ENCODE measurements at regions not wholly inside any gene's neighbourhood (a gene's known extent, or its start where the extent isn't known, plus 50 kb on each side); places are given as distances from the start of the nearest gene placed in this dataset.

DNA sequence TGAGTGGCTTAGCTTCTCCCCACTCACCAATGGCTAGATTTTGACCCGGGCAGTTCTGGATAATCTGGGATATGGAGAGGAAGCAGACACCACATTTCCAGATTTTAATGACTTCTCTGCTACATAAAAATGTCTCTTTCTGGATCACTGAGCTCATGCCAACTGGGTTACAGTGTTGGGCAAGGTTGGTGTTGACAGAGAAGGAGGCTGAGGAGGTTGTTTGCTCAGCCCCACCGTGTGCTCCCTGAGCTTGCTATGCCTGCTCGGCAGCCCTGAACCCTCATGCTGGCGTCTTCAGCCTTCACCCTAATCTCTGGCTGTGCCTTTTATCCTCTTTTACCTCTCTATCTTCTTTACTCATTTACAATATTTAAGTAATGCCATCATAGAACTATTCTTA lies 53.0 kb upstream of the KPNA4 start:
- no peaks in the 10 kb centered on the region for H3K9me3 ChIP-seq (replicated peaks; ENCODE audit: control insufficient read depth, insufficient read depth, low read depth, low read length)
- H3K9ac ChIP-seq (ENCODE audit: insufficient read depth in 1 of 2, low read depth in 2 of 2, low read length in 2 of 2), result no peak overlapping the region
- H2AFZ ChIP-seq (ENCODE audit: low read depth, low read length), result no peak overlapping the region
- intact Hi-C loops (cut with micrococcal nuclease), result no loop called here
- no peaks in the 10 kb centered on the region for H4K20me1 ChIP-seq (replicated peaks; ENCODE audit: control insufficient read depth, insufficient read depth, low read length)
- in situ Hi-C loops (cut with MboI), result no loop called here
- H3K27ac ChIP-seq (ENCODE audit: extremely low read depth, low read depth, low read length), result no peak overlapping the region
- ChIA-PET POLR2A (no interaction called here), CTCF (ENCODE audit: low intra/inter-chr PET ratio) (no interaction called here)
- no peak overlapping the region for H3K4me3 ChIP-seq
- H3K4me2 ChIP-seq (ENCODE audit: insufficient read depth, low read length), result no peak overlapping the region
- no peaks in the 10 kb centered on the region for H3K79me2 ChIP-seq (ENCODE audit: control insufficient read depth, insufficient read depth, low read length)
- FAIRE-seq (no peak), DNase-seq (ENCODE audit: extremely low read depth in 1 of 4, low spot score in 3 of 4) (no peak), ATAC-seq (no peak)
- H3K36me3 ChIP-seq (ENCODE audit: control insufficient read depth, insufficient read depth, low read length), result no peaks in the 10 kb centered on the region
- no peaks in the 10 kb centered on the region for H3K4me1 ChIP-seq (replicated peaks in 1 of 2; ENCODE audit: control insufficient read depth in 2 of 2, insufficient read depth in 2 of 2, low read length in 2 of 2)
- H3K27me3 ChIP-seq (ENCODE audit: control insufficient read depth in 2 of 2, insufficient read depth in 2 of 2, low read length in 2 of 2), result no peaks in the 10 kb centered on the region
- no TSS peak for BruUV-seq (replicated peaks)
- H3K9me1 ChIP-seq (ENCODE audit: control insufficient read depth, insufficient read depth, low read length), result no peaks in the 10 kb centered on the region
- WGBS (ENCODE audit: insufficient coverage, low coverage, missing lambda C conversion rate), result 2% methylated on average over 4 of the region's 4 CpGs
- TF ChIP-seq SNIP1 (IDR thresholded peaks at IDR 0.05; ENCODE audit: low read depth) (no peak), ZFP1 (CRISPR knock-in tag; IDR thresholded peaks at IDR 0.05) (no peak), ELF1 (tag; IDR thresholded peaks at IDR 0.05) (no peak), CCAR2 (IDR thresholded peaks at IDR 0.05; ENCODE audit: low read depth, low read length) (no peak), HMG20B (CRISPR knock-in tag; IDR thresholded peaks at IDR 0.05) (no peak), BRD4 (IDR thresholded peaks at IDR 0.05) (no peak), EWSR1 (IDR thresholded peaks at IDR 0.05; ENCODE audit: borderline replicate concordance, low read depth, partially characterized antibody) (no peak), ZNF696 (CRISPR knock-in tag; conservative IDR thresholded peaks at IDR 0.05) (no peak), CBFA2T2 (conservative IDR thresholded peaks at IDR 0.05) (no peak), NFIC (IDR thresholded peaks at IDR 0.05) (no peak), KDM4B (IDR thresholded peaks at IDR 0.05; ENCODE audit: borderline replicate concordance in 2 of 2, low read depth in 1 of 2) (no peak), RFX7 (CRISPR knock-in tag; IDR thresholded peaks at IDR 0.05) (no peak), IFI16 (CRISPR knock-in tag; IDR thresholded peaks at IDR 0.05) (no peak), ZNF197 (CRISPR knock-in tag; IDR thresholded peaks at IDR 0.05; ENCODE audit: low read depth) (no peak)
- TF ChIP-seq, protein P1, sequence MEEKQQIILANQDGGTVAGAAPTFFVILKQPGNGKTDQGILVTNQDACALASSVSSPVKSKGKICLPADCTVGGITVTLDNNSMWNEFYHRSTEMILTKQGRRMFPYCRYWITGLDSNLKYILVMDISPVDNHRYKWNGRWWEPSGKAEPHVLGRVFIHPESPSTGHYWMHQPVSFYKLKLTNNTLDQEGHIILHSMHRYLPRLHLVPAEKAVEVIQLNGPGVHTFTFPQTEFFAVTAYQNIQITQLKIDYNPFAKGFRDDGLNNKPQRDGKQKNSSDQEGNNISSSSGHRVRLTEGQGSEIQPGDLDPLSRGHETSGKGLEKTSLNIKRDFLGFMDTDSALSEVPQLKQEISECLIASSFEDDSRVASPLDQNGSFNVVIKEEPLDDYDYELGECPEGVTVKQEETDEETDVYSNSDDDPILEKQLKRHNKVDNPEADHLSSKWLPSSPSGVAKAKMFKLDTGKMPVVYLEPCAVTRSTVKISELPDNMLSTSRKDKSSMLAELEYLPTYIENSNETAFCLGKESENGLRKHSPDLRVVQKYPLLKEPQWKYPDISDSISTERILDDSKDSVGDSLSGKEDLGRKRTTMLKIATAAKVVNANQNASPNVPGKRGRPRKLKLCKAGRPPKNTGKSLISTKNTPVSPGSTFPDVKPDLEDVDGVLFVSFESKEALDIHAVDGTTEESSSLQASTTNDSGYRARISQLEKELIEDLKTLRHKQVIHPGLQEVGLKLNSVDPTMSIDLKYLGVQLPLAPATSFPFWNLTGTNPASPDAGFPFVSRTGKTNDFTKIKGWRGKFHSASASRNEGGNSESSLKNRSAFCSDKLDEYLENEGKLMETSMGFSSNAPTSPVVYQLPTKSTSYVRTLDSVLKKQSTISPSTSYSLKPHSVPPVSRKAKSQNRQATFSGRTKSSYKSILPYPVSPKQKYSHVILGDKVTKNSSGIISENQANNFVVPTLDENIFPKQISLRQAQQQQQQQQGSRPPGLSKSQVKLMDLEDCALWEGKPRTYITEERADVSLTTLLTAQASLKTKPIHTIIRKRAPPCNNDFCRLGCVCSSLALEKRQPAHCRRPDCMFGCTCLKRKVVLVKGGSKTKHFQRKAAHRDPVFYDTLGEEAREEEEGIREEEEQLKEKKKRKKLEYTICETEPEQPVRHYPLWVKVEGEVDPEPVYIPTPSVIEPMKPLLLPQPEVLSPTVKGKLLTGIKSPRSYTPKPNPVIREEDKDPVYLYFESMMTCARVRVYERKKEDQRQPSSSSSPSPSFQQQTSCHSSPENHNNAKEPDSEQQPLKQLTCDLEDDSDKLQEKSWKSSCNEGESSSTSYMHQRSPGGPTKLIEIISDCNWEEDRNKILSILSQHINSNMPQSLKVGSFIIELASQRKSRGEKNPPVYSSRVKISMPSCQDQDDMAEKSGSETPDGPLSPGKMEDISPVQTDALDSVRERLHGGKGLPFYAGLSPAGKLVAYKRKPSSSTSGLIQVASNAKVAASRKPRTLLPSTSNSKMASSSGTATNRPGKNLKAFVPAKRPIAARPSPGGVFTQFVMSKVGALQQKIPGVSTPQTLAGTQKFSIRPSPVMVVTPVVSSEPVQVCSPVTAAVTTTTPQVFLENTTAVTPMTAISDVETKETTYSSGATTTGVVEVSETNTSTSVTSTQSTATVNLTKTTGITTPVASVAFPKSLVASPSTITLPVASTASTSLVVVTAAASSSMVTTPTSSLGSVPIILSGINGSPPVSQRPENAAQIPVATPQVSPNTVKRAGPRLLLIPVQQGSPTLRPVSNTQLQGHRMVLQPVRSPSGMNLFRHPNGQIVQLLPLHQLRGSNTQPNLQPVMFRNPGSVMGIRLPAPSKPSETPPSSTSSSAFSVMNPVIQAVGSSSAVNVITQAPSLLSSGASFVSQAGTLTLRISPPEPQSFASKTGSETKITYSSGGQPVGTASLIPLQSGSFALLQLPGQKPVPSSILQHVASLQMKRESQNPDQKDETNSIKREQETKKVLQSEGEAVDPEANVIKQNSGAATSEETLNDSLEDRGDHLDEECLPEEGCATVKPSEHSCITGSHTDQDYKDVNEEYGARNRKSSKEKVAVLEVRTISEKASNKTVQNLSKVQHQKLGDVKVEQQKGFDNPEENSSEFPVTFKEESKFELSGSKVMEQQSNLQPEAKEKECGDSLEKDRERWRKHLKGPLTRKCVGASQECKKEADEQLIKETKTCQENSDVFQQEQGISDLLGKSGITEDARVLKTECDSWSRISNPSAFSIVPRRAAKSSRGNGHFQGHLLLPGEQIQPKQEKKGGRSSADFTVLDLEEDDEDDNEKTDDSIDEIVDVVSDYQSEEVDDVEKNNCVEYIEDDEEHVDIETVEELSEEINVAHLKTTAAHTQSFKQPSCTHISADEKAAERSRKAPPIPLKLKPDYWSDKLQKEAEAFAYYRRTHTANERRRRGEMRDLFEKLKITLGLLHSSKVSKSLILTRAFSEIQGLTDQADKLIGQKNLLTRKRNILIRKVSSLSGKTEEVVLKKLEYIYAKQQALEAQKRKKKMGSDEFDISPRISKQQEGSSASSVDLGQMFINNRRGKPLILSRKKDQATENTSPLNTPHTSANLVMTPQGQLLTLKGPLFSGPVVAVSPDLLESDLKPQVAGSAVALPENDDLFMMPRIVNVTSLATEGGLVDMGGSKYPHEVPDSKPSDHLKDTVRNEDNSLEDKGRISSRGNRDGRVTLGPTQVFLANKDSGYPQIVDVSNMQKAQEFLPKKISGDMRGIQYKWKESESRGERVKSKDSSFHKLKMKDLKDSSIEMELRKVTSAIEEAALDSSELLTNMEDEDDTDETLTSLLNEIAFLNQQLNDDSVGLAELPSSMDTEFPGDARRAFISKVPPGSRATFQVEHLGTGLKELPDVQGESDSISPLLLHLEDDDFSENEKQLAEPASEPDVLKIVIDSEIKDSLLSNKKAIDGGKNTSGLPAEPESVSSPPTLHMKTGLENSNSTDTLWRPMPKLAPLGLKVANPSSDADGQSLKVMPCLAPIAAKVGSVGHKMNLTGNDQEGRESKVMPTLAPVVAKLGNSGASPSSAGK (IDR thresholded peaks at IDR 0.05), result no peak
